OCI-LY3 (cell line): ENCODE measurements at regions not wholly inside any gene's neighbourhood (a gene's known extent, or its start where the extent isn't known, plus 50 kb on each side); places are given as distances from the start of the nearest gene placed in this dataset.
"Not testable (repeated sequence)": the region's sequence is repeated elsewhere in the genome, so short reads cannot be mapped to it uniquely, and the experiment has no call there.

Experiments
- H2AFZ ChIP-seq: fragments of 200-600, 300-600 bp; shearing (Covaris generic); 2 replicates; pipeline ENCODE4 v1.6.0; 2014; ENCODE audit warnings: antibody characterized with exemption, low read depth, low read length
- H3K27ac ChIP-seq: fragments of 200-600, 300-600 bp; sonication (generic); 2 replicates; pipeline ENCODE4 v1.5.1; 2014; ENCODE audit warnings: mild to moderate bottlenecking, low read length, moderate library complexity, mixed read lengths
- H3K27me3 ChIP-seq: fragments of 200-600, 300-600 bp; sonication (generic); 2 replicates; pipeline ENCODE4 v1.6.1; 2014; ENCODE audit warnings: low read depth, low read length, mixed read lengths
- H3K36me3 ChIP-seq: fragments of 200-600, 300-600 bp; sonication (generic); replicated peaks from 2 replicates; pipeline ENCODE3; 2014; ENCODE audit warnings: low read depth, low read length, mixed read lengths
- H3K4me1 ChIP-seq: fragments of 300-600, 200-600 bp; sonication (generic); 2 replicates; pipeline ENCODE4 v1.6.1; 2014; ENCODE audit warnings: low read length, mixed read lengths
- H3K4me2 ChIP-seq: fragments of 200-600, 300-600 bp; sonication (generic); 2 replicates; pipeline ENCODE4 v1.6.1; 2014; ENCODE audit warnings: low read length, mixed read lengths
- H3K4me3 ChIP-seq: fragments of 300-600, 200-600 bp; sonication (generic); 2 replicates; pipeline ENCODE4 v1.5.1; 2014; ENCODE audit warnings: antibody characterized with exemption, mild to moderate bottlenecking, low read length, moderate library complexity
- H3K79me2 ChIP-seq: fragments of 300-600, 200-600 bp; shearing (Covaris generic); 2 replicates; pipeline ENCODE4 v1.6.1; 2014; ENCODE audit warnings: mild to moderate bottlenecking, low read length, mixed read lengths
- H3K9ac ChIP-seq: fragments of 300-600, 200-600 bp; shearing (Covaris generic); 2 replicates; pipeline ENCODE4 v1.6.0; 2014; ENCODE audit warnings: mild to moderate bottlenecking, low read length, moderate library complexity
- H3K9me3 ChIP-seq: fragments of 200-600, 300-600 bp; shearing (Covaris generic); 2 replicates; pipeline ENCODE4 v1.6.1; 2014; ENCODE audit warnings: low read length, mixed read lengths; ENCODE audit not compliant: insufficient read depth
- H4K20me1 ChIP-seq: fragments of 200-600, 300-600 bp; sonication (generic); 2 replicates; pipeline ENCODE4 v1.6.1; 2016; ENCODE audit warnings: low read length, mixed read lengths; ENCODE audit not compliant: insufficient read depth
- EZH2phosphoT487 ChIP-seq: fragments of 200-600 bp; shearing (Covaris generic); IDR thresholded peaks from 2 replicates; pipeline ENCODE4 v1.6.1; 2018; ENCODE audit warnings: antibody characterized with exemption, mixed run types, low read depth
- TF ChIP-seq, protein P1 (sequence below): fragments of 200-600, 300-600 bp; sonication (generic); IDR thresholded peaks from 2 replicates; pipeline ENCODE4 v1.5.1; 2014; ENCODE audit warnings: antibody characterized with exemption, low read length, low read depth

GRCh38 chr4:62495032-62495431, 1294.9 kb downstream of the ADGRL3 start:
- no peaks in the 10 kb centered on the region for H4K20me1 ChIP-seq
- H3K36me3 ChIP-seq, result no peaks in the 10 kb centered on the region
- peaks cover 11% of the 10 kb centered on the region for H3K4me1 ChIP-seq
- no peak overlapping the region for H3K4me3 ChIP-seq
- no peak overlapping the region for H3K27ac ChIP-seq
- no peaks in the 10 kb centered on the region for H3K79me2 ChIP-seq
- H3K9ac ChIP-seq, result no peak overlapping the region
- no peak overlapping the region for H3K4me2 ChIP-seq
- H2AFZ ChIP-seq, result peak overlapping the region; percentile 77; the same call in 1 of the 2 replicates
- H3K9me3 ChIP-seq, result no peaks in the 10 kb centered on the region
- no peaks in the 10 kb centered on the region for H3K27me3 ChIP-seq
- no peak for TF ChIP-seq EZH2phosphoT487
- TF ChIP-seq, protein P1, sequence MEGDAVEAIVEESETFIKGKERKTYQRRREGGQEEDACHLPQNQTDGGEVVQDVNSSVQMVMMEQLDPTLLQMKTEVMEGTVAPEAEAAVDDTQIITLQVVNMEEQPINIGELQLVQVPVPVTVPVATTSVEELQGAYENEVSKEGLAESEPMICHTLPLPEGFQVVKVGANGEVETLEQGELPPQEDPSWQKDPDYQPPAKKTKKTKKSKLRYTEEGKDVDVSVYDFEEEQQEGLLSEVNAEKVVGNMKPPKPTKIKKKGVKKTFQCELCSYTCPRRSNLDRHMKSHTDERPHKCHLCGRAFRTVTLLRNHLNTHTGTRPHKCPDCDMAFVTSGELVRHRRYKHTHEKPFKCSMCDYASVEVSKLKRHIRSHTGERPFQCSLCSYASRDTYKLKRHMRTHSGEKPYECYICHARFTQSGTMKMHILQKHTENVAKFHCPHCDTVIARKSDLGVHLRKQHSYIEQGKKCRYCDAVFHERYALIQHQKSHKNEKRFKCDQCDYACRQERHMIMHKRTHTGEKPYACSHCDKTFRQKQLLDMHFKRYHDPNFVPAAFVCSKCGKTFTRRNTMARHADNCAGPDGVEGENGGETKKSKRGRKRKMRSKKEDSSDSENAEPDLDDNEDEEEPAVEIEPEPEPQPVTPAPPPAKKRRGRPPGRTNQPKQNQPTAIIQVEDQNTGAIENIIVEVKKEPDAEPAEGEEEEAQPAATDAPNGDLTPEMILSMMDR, result no peak

DNA sequence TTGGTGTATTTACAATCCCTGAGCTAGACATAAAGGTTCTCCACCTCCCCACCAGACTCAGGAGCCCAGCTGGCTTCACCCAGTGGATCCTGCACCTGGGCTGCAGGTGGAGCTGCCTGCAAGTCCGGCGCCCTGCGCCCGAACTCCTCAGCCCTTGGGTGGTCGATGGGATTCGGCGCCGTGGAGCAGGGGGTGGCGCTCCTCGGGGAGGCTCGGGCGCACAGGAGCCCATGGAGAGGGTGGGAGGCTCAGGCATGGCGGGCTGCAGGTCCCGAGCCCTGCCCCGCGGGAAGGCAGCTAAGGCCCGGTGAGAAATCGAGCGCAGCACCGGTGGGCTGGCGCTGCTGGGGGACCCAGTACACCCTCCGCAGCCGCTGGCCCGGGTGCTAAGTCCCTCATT, 1291.6 kb downstream of the ADGRL3 start:
- not testable (repeated sequence) for H3K4me3 ChIP-seq, H3K4me2 ChIP-seq, H3K27me3 ChIP-seq, H3K79me2 ChIP-seq, H2AFZ ChIP-seq, H3K36me3 ChIP-seq, H3K9ac ChIP-seq, H3K27ac ChIP-seq, H4K20me1 ChIP-seq, H3K9me3 ChIP-seq
- H3K4me1 ChIP-seq, result peaks cover 11% of the 10 kb centered on the region

- no peak overlapping the region for H3K4me2 ChIP-seq
- H3K27ac ChIP-seq, result no peak overlapping the region
- peaks cover 10% of the 10 kb centered on the region for H3K4me1 ChIP-seq
- H3K36me3 ChIP-seq, result no peaks in the 10 kb centered on the region
- no peak overlapping the region for H2AFZ ChIP-seq
- no peaks in the 10 kb centered on the region for H3K27me3 ChIP-seq
- H3K4me3 ChIP-seq, result no peak overlapping the region
- H3K9me3 ChIP-seq, result no peaks in the 10 kb centered on the region
- no peaks in the 10 kb centered on the region for H3K79me2 ChIP-seq
- TF ChIP-seq EZH2phosphoT487, result no peak
- TF ChIP-seq, protein P1, result no peak
- no peak overlapping the region for H3K9ac ChIP-seq
- H4K20me1 ChIP-seq, result no peaks in the 10 kb centered on the region
Measured at GRCh38 chr4:62490635-62491034, 1290.5 kb downstream of the ADGRL3 start.

DNA sequence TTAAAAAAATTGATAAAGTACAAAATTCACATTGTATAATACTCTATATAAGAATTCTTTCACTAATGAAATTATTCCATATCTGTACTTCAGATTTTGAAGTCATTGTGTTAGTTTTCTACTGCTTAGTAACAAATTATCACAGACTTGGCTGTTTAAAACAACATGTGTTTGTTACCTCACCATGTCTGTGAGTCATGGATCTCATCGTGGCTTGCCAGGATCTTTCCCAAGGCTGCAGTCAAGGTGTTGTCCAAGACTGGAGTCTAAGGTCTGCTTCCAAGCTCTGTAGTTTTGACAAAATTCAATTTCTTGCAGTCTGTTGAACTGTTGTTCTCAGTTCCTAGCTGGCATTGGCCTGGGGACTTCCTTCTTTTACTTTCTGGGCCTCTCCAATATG, 1286.9 kb downstream of the ADGRL3 start:
- Histone ChIP-seq H3K36me3 (no peaks in the 10 kb centered on the region), H3K9ac (no peak overlapping the region), H3K79me2 (no peaks in the 10 kb centered on the region), H3K4me3 (no peak overlapping the region), H3K4me1 (no peaks in the 10 kb centered on the region), H3K4me2 (no peak overlapping the region), H3K9me3 (no peaks in the 10 kb centered on the region), H2AFZ (peak overlapping the region; percentile 48), H3K27me3 (no peaks in the 10 kb centered on the region), H3K27ac (no peak overlapping the region), H4K20me1 (no peaks in the 10 kb centered on the region)
- no peak for TF ChIP-seq EZH2phosphoT487
- TF ChIP-seq, protein P1, result no peak

- TF ChIP-seq EZH2phosphoT487, result no peak
- TF ChIP-seq, protein P1, result no peak
- H3K27me3 ChIP-seq, result no peaks in the 10 kb centered on the region
- H3K9me3 ChIP-seq, result no peaks in the 10 kb centered on the region
- no peak overlapping the region for H2AFZ ChIP-seq
- no peaks in the 10 kb centered on the region for H4K20me1 ChIP-seq
- no peak overlapping the region for H3K9ac ChIP-seq
- no peaks in the 10 kb centered on the region for H3K36me3 ChIP-seq
- no peaks in the 10 kb centered on the region for H3K4me1 ChIP-seq
- H3K4me2 ChIP-seq, result no peak overlapping the region
- H3K27ac ChIP-seq, result no peak overlapping the region
- no peaks in the 10 kb centered on the region for H3K79me2 ChIP-seq
- H3K4me3 ChIP-seq, result no peak overlapping the region
Measured at GRCh38 chr4:62484357-62484756, 1284.2 kb downstream of the ADGRL3 start.
